PFSK-1 (cell line): ENCODE measurements at regions not wholly inside any gene's neighbourhood (a gene's known extent, or its start where the extent isn't known, plus 50 kb on each side); places are given as distances from the start of the nearest gene placed in this dataset.

Source experiments
- FOXP2 ChIP-seq: optimal IDR thresholded peaks from 2 replicates; pipeline ENCODE3; 2011; ENCODE audit warnings: borderline replicate concordance, control low read depth, inconsistent platforms; ENCODE audit not compliant: insufficient read depth; ENCODE audit errors: extremely low read length, extremely low read depth
- POLR2AphosphoS5 ChIP-seq: IDR thresholded peaks from 2 replicates; pipeline ENCODE4 v1.6.1; 2012; ENCODE audit warnings: low read depth, mild to moderate bottlenecking, control low read depth, low read length, moderate library complexity
- REST ChIP-seq, 2 experiments: IDR thresholded peaks; 2 replicates each; pipeline versions ENCODE4 v1.6.1 to v1.8.0; 2011 to 2012; ENCODE audit warnings: low read depth in 2 of 2, low read length in 2 of 2, control low read depth in 1 of 2, inconsistent platforms in 1 of 2, mild to moderate bottlenecking in 1 of 2, moderate library complexity in 1 of 2; ENCODE audit not compliant: insufficient read depth in 1 of 2
- SIN3A ChIP-seq: IDR thresholded peaks from 2 replicates; pipeline ENCODE4 v1.6.1; 2012; ENCODE audit warnings: mild to moderate bottlenecking, low read length, moderate library complexity, borderline replicate concordance; ENCODE audit not compliant: insufficient read depth
- TAF1 ChIP-seq: IDR thresholded peaks from 2 replicates; pipeline ENCODE4 v1.6.1; 2012; ENCODE audit warnings: low read length, control low read depth, borderline replicate concordance; ENCODE audit not compliant: insufficient read depth

GRCh38 chr5:158022393-158022792 lies 163.4 kb upstream of the CLINT1 start:
- TF ChIP-seq TAF1: no peak
- TF ChIP-seq POLR2AphosphoS5: no peak
- no peak for TF ChIP-seq REST (IDR thresholded peaks at IDR 0.05; ENCODE audit: insufficient read depth in 1 of 2, low read depth in 2 of 2, low read length in 2 of 2)
- no peak for TF ChIP-seq SIN3A
- no peak for TF ChIP-seq FOXP2

- TF ChIP-seq FOXP2 (no peak), REST (IDR thresholded peaks at IDR 0.05; ENCODE audit: insufficient read depth in 1 of 2, low read depth in 2 of 2, low read length in 2 of 2) (no peak), SIN3A (no peak)
These were observed 161.8 kb upstream of the CLINT1 start for GRCh38 chr5:158020555-158021418.

GRCh38 chr5:158017469-158017868 lies 158.5 kb upstream of the CLINT1 start:
- TF ChIP-seq TAF1: no peak
- TF ChIP-seq REST (IDR thresholded peaks at IDR 0.05; ENCODE audit: insufficient read depth in 1 of 2, low read depth in 2 of 2, low read length in 2 of 2): no peak

- TF ChIP-seq REST (IDR thresholded peaks at IDR 0.05; ENCODE audit: insufficient read depth in 1 of 2, low read depth in 2 of 2, low read length in 2 of 2): no peak
- TF ChIP-seq FOXP2: no peak
- TF ChIP-seq TAF1: no peak
- no peak for TF ChIP-seq POLR2AphosphoS5
- TF ChIP-seq SIN3A: no peak
These were observed 155.4 kb upstream of the CLINT1 start for GRCh38 chr5:158014372-158014771.

GRCh38 chr5:158013939-158014338 lies 155.0 kb upstream of the CLINT1 start:
- TF ChIP-seq FOXP2 (no peak), REST (IDR thresholded peaks at IDR 0.05; ENCODE audit: insufficient read depth in 1 of 2, low read depth in 2 of 2, low read length in 2 of 2) (no peak), TAF1 (no peak), POLR2AphosphoS5 (no peak), SIN3A (no peak)
